GM18520 (cell line): ENCODE measurements at regions not wholly inside any gene's neighbourhood (a gene's known extent, or its start where the extent isn't known, plus 50 kb on each side); places are given as distances from the start of the nearest gene placed in this dataset.
"Not testable (repeated sequence)": the region's sequence is repeated elsewhere in the genome, so short reads cannot be mapped to it uniquely, and the experiment has no call there.

Source experiments
- ATAC-seq: cut with Tn5 transposase; IDR thresholded peaks from one replicate; pipeline ENCODE4 v1.9.1; 2021; ENCODE audit not compliant: unreplicated experiment

GRCh38 chr3:181974198-181974597 lies 262.5 kb downstream of the SOX2 start:
- no peak for ATAC-seq

GRCh38 chr3:181976526-181976925 lies 264.8 kb downstream of the SOX2 start:
- ATAC-seq = no peak

GRCh38 chr3:181985386-181985785 lies 273.7 kb downstream of the SOX2 start:
- ATAC-seq = no peak

GRCh38 chr3:181987736-181988135 lies 276.0 kb downstream of the SOX2 start:
- ATAC-seq = no peak

- ATAC-seq = no peak
These were observed 287.1 kb downstream of the SOX2 start for GRCh38 chr3:181998828-181999227.

- no peak for ATAC-seq
These were observed 287.6 kb downstream of the SOX2 start for GRCh38 chr3:181999314-181999713.

- no peak for ATAC-seq
These were observed 288.7 kb downstream of the SOX2 start for GRCh38 chr3:182000447-182000846.

GRCh38 chr3:182005219-182005618 lies 293.5 kb downstream of the SOX2 start:
- ATAC-seq = no peak

- ATAC-seq = no peak
These were observed 294.0 kb downstream of the SOX2 start for GRCh38 chr3:182005701-182006100.

- ATAC-seq = no peak
These were observed 294.7 kb downstream of the SOX2 start for GRCh38 chr3:182006431-182006830.

- no peak for ATAC-seq
These were observed 295.7 kb downstream of the SOX2 start for GRCh38 chr3:182007441-182007840.

GRCh38 chr3:182018361-182018760 lies 306.6 kb downstream of the SOX2 start:
- no peak for ATAC-seq

GRCh38 chr3:182019926-182020325 lies 308.2 kb downstream of the SOX2 start:
- ATAC-seq = no peak

- ATAC-seq = no peak
These were observed 312.1 kb downstream of the SOX2 start for GRCh38 chr3:182023843-182024242.

- no peak for ATAC-seq
These were observed 315.6 kb downstream of the SOX2 start for GRCh38 chr3:182027366-182027765.

GRCh38 chr3:182028081-182028480 lies 316.4 kb downstream of the SOX2 start:
- no peak for ATAC-seq

- not testable (repeated sequence) for ATAC-seq
These were observed 322.5 kb downstream of the SOX2 start for GRCh38 chr3:182034231-182034630.

- ATAC-seq = no peak
These were observed 323.6 kb downstream of the SOX2 start for GRCh38 chr3:182035324-182035723.

- no peak for ATAC-seq
These were observed 324.7 kb downstream of the SOX2 start for GRCh38 chr3:182036382-182036781.

- ATAC-seq = no peak
These were observed 330.1 kb downstream of the SOX2 start for GRCh38 chr3:182041668-182042291.

GRCh38 chr3:182045736-182046135 lies 334.0 kb downstream of the SOX2 start:
- ATAC-seq = no peak

GRCh38 chr3:182046166-182046764 lies 334.5 kb downstream of the SOX2 start:
- no peak for ATAC-seq

- no peak for ATAC-seq
These were observed 339.2 kb downstream of the SOX2 start for GRCh38 chr3:182050932-182051331.
